GM23338 (cell line): ENCODE measurements at regions not wholly inside any gene's neighbourhood (a gene's known extent, or its start where the extent isn't known, plus 50 kb on each side); places are given as distances from the start of the nearest gene placed in this dataset.

Experiments used
- CREB1 ChIP-seq: fragments of 250-450 bp; sonication (Bioruptor Pico); IDR thresholded peaks from 2 replicates; pipeline ENCODE4 v1.5.0; 2020; ENCODE audit warnings: low read depth, mild to moderate bottlenecking, moderate library complexity
- EZH2phosphoT487 ChIP-seq: fragments of 200-600 bp; sonication (generic); IDR thresholded peaks from one replicate; pipeline ENCODE4 v1.8.1; 2018; ENCODE audit warnings: antibody characterized with exemption; ENCODE audit not compliant: unreplicated experiment
- POLR2AphosphoS5 ChIP-seq: IDR thresholded peaks from 2 replicates; pipeline ENCODE4 v1.6.1; 2016; ENCODE audit warnings: antibody characterized with exemption, low read depth
- TF ChIP-seq, protein P1 (sequence below), 2 experiments: fragments of 200-600 bp in 1 of 2; sonication (generic) in 1 of 2; conservative IDR thresholded peaks; 2 replicates each; pipeline versions ENCODE4 v1.5.1 to v1.6.1; 2016 to 2017; ENCODE audit warnings: antibody characterized with exemption in 2 of 2, low read depth in 2 of 2, mild to moderate bottlenecking in 2 of 2, moderate library complexity in 1 of 2

DNA sequence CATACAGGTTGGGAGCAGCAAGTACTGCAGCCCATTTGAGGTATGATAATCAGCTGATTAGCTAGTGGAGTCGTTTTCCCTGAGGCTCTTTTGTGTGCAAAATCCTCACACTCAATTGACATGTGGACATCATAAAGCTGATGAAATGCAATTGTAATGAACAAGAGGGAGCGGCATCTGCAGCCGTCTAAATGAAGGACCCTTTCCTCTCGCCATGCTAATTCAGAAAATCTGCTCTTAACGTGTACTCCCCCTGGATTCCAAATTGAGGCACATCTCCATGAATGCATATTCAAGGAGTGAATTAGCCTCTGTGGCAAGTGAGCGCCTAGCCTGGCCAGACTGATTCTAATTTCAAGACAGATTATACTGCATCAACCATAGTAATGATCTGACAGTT, 260.9 kb upstream of the ATP5MC3 start:
- TF ChIP-seq POLR2AphosphoS5 (no peak), EZH2phosphoT487 (no peak), CREB1 (CRISPR knock-in tag) (no peak)
- TF ChIP-seq, protein P1, sequence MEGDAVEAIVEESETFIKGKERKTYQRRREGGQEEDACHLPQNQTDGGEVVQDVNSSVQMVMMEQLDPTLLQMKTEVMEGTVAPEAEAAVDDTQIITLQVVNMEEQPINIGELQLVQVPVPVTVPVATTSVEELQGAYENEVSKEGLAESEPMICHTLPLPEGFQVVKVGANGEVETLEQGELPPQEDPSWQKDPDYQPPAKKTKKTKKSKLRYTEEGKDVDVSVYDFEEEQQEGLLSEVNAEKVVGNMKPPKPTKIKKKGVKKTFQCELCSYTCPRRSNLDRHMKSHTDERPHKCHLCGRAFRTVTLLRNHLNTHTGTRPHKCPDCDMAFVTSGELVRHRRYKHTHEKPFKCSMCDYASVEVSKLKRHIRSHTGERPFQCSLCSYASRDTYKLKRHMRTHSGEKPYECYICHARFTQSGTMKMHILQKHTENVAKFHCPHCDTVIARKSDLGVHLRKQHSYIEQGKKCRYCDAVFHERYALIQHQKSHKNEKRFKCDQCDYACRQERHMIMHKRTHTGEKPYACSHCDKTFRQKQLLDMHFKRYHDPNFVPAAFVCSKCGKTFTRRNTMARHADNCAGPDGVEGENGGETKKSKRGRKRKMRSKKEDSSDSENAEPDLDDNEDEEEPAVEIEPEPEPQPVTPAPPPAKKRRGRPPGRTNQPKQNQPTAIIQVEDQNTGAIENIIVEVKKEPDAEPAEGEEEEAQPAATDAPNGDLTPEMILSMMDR (conservative IDR thresholded peaks at IDR 0.05; ENCODE audit: low read depth in 2 of 2): no peak
